HG02840 (cell line): ENCODE measurements at regions not wholly inside any gene's neighbourhood (a gene's known extent, or its start where the extent isn't known, plus 50 kb on each side); places are given as distances from the start of the nearest gene placed in this dataset.

Source experiments
- ATAC-seq: cut with Tn5 transposase; IDR thresholded peaks from one replicate; pipeline ENCODE4 v1.9.1; 2021; ENCODE audit warnings: mild to moderate bottlenecking, moderate library complexity, moderate number of reproducible peaks; ENCODE audit not compliant: unreplicated experiment, low FRiP score

- ATAC-seq = no peak
Observed at GRCh38 chr4:173794662-173795061, 264.6 kb upstream of the HAND2 start.

- ATAC-seq = no peak
Observed at GRCh38 chr4:173793937-173794510, 264.0 kb upstream of the HAND2 start.

- ATAC-seq = no peak
Observed at GRCh38 chr4:173782660-173783059, 252.6 kb upstream of the HAND2 start.

- ATAC-seq = no peak
Observed at GRCh38 chr4:173777921-173778320, 247.9 kb upstream of the HAND2 start.

- no peak for ATAC-seq
Observed at GRCh38 chr4:173777421-173777820, 247.4 kb upstream of the HAND2 start.

- ATAC-seq = no peak
Observed at GRCh38 chr4:173769568-173769967, 239.5 kb upstream of the HAND2 start.

- ATAC-seq = no peak
Observed at GRCh38 chr4:173767650-173768049, 237.6 kb upstream of the HAND2 start.

- ATAC-seq = no peak
Observed at GRCh38 chr4:173766171-173766600, 236.2 kb upstream of the HAND2 start.

- ATAC-seq = no peak
Observed at GRCh38 chr4:173765751-173766150, 235.7 kb upstream of the HAND2 start.

- ATAC-seq = no peak
Observed at GRCh38 chr4:173763389-173763788, 233.4 kb upstream of the HAND2 start.

- ATAC-seq = no peak
Observed at GRCh38 chr4:173761938-173762337, 231.9 kb upstream of the HAND2 start.

GRCh38 chr4:173761236-173761635 is 231.2 kb upstream of the HAND2 start:
- no peak for ATAC-seq

- no peak for ATAC-seq
Observed at GRCh38 chr4:173758132-173758531, 228.1 kb upstream of the HAND2 start.

- ATAC-seq = no peak
Observed at GRCh38 chr4:173753408-173753807, 223.4 kb upstream of the HAND2 start.

GRCh38 chr4:173752610-173753230 is 222.7 kb upstream of the HAND2 start:
- no peak for ATAC-seq

- no peak for ATAC-seq
Observed at GRCh38 chr4:173748353-173748752, 218.3 kb upstream of the HAND2 start.

GRCh38 chr4:173747537-173748257 is 217.7 kb upstream of the HAND2 start:
- ATAC-seq = no peak

- ATAC-seq = no peak
Observed at GRCh38 chr4:173746424-173746823, 216.4 kb upstream of the HAND2 start.

- ATAC-seq = no peak
Observed at GRCh38 chr4:173745765-173746164, 215.7 kb upstream of the HAND2 start.

- no peak for ATAC-seq
Observed at GRCh38 chr4:173736840-173737239, 206.8 kb upstream of the HAND2 start.

GRCh38 chr4:173735585-173735984 is 205.6 kb upstream of the HAND2 start:
- no peak for ATAC-seq

- no peak for ATAC-seq
Observed at GRCh38 chr4:173735049-173735448, 205.0 kb upstream of the HAND2 start.
